NB4 (cell line): ENCODE measurements at regions not wholly inside any gene's neighbourhood (a gene's known extent, or its start where the extent isn't known, plus 50 kb on each side); places are given as distances from the start of the nearest gene placed in this dataset.
"Not testable (repeated sequence)": the region's sequence is repeated elsewhere in the genome, so short reads cannot be mapped to it uniquely, and the experiment has no call there.

Experiments
- DNase-seq: peaks from one replicate; pipeline ENCODE4 v3.0.0; 2010; ENCODE audit warnings: low read depth
- H3K4me3 ChIP-seq: one replicate; pipeline ENCODE4 v1.5.1; 2011; ENCODE audit warnings: mild to moderate bottlenecking, low read depth, low read length, moderate library complexity
- MYC ChIP-seq: IDR thresholded peaks from 2 replicates; pipeline ENCODE4 v1.6.1; 2011; ENCODE audit warnings: low read depth, low read length
- POLR2A ChIP-seq: IDR thresholded peaks from 2 replicates; pipeline ENCODE4 v1.6.1; 2011; ENCODE audit warnings: mild to moderate bottlenecking; ENCODE audit not compliant: insufficient read length; ENCODE audit errors: extremely low read depth
- TF ChIP-seq, protein P1 (sequence below): IDR thresholded peaks from one replicate; pipeline ENCODE4 v1.5.1; 2012; ENCODE audit warnings: low read depth, low read length
- TF ChIP-seq, protein P2 (sequence below): IDR thresholded peaks from 2 replicates; pipeline ENCODE4 v1.6.1; 2011; ENCODE audit warnings: low read depth, low read length

DNA sequence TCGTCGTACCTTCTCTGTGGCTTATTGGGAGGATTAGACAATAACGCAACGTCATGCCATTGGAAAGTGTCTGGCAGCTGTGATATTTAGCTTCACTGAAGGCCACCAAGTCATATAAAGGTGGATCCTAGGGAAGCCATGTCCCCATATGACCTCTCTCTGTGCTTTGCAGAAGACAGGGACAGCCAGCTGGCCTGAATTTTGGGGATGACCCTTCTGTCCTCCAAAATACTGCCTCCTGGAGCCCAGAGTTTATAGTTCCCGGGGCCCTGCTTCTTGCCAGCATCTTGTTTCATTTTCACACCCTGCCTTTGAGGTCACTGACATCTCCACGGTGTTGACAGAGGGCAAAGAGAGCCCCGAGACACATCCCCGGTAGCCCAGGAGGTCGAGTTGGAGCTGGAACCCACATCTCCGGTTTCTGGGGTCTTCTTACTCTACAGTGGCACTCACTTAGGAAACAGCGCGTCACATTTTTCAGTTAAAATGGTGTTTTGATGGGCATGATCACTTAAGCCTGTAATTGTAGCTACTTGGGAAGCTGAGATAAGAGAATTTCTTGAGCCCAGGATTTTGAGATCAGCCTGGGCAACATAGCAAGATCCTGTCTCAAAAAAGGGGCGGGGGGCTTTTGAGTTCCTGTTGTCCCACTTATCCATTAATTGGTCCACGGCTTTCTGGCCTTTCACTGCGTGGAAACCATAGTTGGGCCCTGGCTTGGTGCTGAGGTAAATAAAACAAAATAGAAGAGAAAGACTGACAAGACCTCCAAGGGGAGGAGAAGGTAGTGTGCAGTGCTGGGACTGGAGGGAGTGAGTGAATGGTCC is 101.1 kb downstream of the DDX1 start:
- H3K4me3 ChIP-seq = no peak overlapping the region
- TF ChIP-seq POLR2A (no peak), MYC (no peak)
- TF ChIP-seq, protein P1, sequence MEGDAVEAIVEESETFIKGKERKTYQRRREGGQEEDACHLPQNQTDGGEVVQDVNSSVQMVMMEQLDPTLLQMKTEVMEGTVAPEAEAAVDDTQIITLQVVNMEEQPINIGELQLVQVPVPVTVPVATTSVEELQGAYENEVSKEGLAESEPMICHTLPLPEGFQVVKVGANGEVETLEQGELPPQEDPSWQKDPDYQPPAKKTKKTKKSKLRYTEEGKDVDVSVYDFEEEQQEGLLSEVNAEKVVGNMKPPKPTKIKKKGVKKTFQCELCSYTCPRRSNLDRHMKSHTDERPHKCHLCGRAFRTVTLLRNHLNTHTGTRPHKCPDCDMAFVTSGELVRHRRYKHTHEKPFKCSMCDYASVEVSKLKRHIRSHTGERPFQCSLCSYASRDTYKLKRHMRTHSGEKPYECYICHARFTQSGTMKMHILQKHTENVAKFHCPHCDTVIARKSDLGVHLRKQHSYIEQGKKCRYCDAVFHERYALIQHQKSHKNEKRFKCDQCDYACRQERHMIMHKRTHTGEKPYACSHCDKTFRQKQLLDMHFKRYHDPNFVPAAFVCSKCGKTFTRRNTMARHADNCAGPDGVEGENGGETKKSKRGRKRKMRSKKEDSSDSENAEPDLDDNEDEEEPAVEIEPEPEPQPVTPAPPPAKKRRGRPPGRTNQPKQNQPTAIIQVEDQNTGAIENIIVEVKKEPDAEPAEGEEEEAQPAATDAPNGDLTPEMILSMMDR = no peak
- DNase-seq = no peak

DNA sequence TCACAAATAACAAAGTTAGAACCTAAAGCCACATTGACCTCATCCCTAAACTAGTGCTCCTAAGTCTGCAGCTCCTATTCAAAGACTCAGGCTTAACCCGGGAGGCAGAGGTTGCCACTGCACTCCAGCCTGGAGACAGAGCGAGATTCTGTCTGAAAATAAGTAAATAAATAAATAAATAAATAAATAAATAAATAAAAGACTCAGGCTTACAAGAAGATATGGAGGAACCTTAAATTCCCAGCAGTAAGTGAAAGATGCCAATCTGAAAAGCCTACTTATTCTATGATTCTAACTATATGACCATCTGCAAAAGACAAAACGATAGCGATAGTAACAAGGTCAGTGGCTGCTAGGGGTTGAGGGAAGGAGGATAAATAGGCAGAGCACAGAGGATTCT is 101.7 kb downstream of the DDX1 start:
- TF ChIP-seq, protein P2, sequence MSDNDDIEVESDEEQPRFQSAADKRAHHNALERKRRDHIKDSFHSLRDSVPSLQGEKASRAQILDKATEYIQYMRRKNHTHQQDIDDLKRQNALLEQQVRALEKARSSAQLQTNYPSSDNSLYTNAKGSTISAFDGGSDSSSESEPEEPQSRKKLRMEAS = no peak
- TF ChIP-seq MYC (no peak), POLR2A (no peak)
- TF ChIP-seq, protein P1 = no peak
- no peak for DNase-seq
- H3K4me3 ChIP-seq = no peak overlapping the region

DNA sequence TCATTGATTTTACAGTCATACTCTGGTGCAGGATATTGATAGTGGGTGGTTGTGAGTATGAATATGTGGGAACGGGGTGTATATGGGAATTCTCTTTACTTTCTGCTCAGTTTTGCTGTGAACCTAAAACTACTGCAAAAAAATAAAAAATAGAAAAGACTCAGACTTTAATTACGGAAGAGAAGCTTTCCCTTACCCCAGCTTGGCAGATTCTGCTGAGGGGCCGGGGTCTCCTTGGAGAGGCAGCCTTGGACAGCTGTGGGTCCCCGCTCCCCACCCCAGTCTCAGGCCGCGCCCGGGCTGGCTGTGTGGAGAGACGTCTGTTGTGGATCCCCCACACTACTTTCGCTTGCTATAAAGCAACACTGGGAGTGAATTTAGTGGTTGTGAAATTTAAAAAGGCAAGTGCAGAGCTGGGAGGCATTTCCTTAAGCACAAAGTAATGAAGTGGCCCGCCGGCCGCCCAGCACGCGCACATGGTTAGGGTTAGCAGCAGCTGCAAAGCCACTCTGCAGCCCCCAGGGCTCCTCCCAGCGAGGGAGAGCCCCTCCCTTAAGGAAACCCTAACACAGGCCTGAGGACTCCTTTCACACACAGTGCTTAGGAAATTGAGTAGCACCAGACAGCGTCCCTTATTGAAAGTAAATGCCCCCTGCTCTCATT is 102.4 kb downstream of the DDX1 start:
- DNase-seq = peak; percentile 79
- TF ChIP-seq, protein P2 = peak; percentile 92
- peak; percentile 95 for TF ChIP-seq MYC
- TF ChIP-seq, protein P1 = no peak
- no peak for TF ChIP-seq POLR2A
- H3K4me3 ChIP-seq = no peak overlapping the region

DNA sequence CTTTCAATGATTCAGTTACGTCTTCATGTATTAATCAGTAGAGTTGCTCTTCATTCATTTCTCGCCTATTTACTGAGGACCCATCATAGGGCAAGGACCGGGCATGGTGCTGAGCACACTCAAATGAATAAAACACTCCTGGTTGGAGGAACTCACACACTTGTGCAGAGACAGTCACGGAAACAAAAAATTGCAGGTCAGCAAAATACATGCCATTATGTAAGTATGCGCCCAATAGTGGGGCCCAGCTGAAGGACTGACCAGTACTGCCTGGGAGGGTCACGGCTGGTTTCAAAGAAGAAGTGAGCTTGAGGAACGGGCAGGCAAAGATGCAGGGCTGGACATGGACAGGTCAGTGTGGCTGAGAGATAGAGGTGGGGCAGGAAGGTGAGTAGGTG is 102.9 kb downstream of the DDX1 start:
- TF ChIP-seq, protein P2 = no peak
- no peak for TF ChIP-seq MYC
- TF ChIP-seq POLR2A = no peak
- TF ChIP-seq, protein P1 = no peak
- no peak overlapping the region for H3K4me3 ChIP-seq
- DNase-seq = no peak

DNA sequence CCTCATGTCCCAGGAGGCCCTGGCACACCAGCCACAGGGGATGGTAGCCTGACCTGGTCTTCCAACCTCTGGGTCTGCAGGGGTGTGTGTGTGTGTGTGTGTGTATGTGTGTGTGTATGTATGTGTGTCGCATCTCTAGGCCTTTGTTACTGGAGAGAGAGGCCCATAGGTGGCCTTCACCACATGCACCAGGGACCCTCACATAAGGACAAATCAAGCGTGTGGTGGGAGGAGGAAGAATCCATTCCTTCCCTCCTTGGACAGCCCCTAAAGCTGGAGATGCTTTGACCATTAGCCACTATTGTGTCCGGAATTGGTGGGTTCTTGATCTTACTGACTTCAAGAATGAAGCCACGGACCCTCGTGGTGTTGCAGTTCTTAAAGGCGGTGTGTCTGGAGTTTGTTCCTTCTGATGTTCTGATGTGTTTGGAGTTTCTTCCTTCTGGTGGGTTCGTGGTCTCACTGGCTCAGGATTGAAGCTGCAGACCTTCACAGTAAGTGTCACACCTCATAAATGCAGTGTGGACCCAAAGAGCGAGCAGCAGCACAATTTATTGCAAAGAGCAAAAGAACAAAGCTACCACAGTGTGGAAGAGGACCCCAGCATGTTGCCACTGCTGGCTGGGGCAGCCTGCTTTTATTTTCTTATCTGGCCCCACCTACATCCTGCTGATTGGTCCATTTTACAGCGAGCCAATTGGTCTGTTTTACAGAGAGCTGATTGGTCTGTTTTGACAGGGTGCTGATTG is 104.1 kb downstream of the DDX1 start:
- no peak for DNase-seq
- no peak overlapping the region for H3K4me3 ChIP-seq
- TF ChIP-seq, protein P1 = no peak
- TF ChIP-seq POLR2A (no peak), MYC (no peak)
- TF ChIP-seq, protein P2 = no peak

DNA sequence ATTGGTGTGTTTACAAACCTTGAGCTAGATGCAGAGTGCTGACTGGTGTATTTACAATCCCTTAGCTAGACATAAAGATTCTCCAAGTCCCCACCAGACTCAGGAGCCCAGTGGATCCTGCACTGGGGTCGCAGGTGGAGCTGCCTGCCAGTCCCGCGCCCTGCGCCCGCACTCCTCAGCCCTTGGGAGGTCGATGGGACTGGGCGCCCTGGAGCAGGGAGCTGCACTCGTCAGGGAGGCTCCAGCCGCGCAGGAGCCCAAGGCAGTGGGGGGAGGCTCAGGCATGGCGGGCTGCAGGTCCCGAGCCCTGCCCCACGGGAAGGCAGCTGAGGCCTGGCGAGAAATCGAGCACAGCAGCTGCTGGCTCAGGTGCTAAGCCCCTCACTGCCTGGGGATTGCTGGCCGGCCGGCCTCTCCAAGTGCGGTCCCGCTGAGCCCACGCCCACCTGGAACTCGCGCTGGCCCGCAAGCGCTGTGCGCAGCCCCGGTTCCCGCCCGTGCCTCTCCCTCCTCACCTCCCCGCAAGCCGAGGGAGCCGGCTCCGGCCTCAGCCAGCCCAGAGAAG is 105.0 kb downstream of the DDX1 start:
- H3K4me3 ChIP-seq, DNase-seq: not testable (repeated sequence)
